ENCODE measurements at regions not wholly inside any gene's neighbourhood (a gene's known extent, or its start where the extent isn't known, plus 50 kb on each side); places are given as distances from the start of the nearest gene placed in this dataset.

GRCh38 chr1:55512466-55512865 lies 297.3 kb upstream of the USP24 start:
- TF ChIP-seq, protein P1, sequence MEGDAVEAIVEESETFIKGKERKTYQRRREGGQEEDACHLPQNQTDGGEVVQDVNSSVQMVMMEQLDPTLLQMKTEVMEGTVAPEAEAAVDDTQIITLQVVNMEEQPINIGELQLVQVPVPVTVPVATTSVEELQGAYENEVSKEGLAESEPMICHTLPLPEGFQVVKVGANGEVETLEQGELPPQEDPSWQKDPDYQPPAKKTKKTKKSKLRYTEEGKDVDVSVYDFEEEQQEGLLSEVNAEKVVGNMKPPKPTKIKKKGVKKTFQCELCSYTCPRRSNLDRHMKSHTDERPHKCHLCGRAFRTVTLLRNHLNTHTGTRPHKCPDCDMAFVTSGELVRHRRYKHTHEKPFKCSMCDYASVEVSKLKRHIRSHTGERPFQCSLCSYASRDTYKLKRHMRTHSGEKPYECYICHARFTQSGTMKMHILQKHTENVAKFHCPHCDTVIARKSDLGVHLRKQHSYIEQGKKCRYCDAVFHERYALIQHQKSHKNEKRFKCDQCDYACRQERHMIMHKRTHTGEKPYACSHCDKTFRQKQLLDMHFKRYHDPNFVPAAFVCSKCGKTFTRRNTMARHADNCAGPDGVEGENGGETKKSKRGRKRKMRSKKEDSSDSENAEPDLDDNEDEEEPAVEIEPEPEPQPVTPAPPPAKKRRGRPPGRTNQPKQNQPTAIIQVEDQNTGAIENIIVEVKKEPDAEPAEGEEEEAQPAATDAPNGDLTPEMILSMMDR (conservative IDR thresholded peaks at IDR 0.05; ENCODE audit: low read length), result no peak
- no peak for TF ChIP-seq EZH2phosphoT487 (IDR thresholded peaks at IDR 0.05; ENCODE audit: borderline replicate concordance)

Measured in Loucy (cell line).